WI38 (cell line): ENCODE measurements at regions not wholly inside any gene's neighbourhood (a gene's known extent, or its start where the extent isn't known, plus 50 kb on each side); places are given as distances from the start of the nearest gene placed in this dataset.

Experiments
- H3K4me3 ChIP-seq: 2 replicates; pipeline ENCODE4 v1.5.1; 2011; ENCODE audit warnings: low read depth, mild to moderate bottlenecking, control low read depth, low read length
- TF ChIP-seq, protein P1 (sequence below): IDR thresholded peaks from 2 replicates; pipeline ENCODE4 v1.5.1; 2012; ENCODE audit warnings: low read depth, mild to moderate bottlenecking, control low read depth, low read length

DNA sequence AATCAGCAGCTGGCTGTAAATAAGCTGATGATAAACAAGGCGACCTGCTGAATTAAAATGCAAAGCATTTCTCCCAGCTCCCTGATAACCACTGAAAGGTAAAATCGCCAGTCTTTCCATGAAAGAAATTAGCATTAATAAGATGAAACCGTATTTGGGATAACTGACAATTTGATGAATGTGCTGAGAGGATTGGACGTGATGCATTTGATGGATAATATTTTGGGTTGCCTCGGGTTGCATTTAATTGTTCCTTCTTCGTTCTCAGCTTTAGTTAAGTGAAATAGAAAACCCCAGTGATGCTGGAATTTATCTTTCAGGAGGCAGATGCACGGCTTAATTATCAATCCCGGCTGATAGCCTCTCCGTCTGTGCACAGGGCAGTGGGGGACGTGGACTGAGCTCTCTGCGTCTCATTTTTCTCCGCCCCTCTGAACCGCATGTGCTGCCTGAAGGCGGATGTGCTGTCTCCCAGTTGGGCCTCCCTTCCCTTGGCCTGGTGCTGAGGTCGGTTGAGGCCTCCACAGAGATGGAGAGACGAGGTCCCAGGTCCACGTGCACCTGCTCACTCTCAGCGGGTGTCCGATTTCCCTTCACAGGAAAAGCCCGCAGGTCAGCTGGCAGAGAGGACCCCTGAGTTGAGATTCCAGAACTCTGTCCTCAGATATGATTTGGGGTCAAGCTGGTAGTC, 846.2 kb downstream of the BRD1 start:
- TF ChIP-seq, protein P1, sequence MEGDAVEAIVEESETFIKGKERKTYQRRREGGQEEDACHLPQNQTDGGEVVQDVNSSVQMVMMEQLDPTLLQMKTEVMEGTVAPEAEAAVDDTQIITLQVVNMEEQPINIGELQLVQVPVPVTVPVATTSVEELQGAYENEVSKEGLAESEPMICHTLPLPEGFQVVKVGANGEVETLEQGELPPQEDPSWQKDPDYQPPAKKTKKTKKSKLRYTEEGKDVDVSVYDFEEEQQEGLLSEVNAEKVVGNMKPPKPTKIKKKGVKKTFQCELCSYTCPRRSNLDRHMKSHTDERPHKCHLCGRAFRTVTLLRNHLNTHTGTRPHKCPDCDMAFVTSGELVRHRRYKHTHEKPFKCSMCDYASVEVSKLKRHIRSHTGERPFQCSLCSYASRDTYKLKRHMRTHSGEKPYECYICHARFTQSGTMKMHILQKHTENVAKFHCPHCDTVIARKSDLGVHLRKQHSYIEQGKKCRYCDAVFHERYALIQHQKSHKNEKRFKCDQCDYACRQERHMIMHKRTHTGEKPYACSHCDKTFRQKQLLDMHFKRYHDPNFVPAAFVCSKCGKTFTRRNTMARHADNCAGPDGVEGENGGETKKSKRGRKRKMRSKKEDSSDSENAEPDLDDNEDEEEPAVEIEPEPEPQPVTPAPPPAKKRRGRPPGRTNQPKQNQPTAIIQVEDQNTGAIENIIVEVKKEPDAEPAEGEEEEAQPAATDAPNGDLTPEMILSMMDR = no peak
- no peak overlapping the region for H3K4me3 ChIP-seq

- H3K4me3 ChIP-seq = no peak overlapping the region
- TF ChIP-seq, protein P1 = no peak
Observed at GRCh38 chr22:48980918-48981317, 846.8 kb downstream of the BRD1 start.

GRCh38 chr22:48980409-48980808, 847.3 kb downstream of the BRD1 start:
- H3K4me3 ChIP-seq = no peak overlapping the region
- TF ChIP-seq, protein P1 = no peak

GRCh38 chr22:48979482-48979881, 848.2 kb downstream of the BRD1 start:
- TF ChIP-seq, protein P1 = no peak
- no peak overlapping the region for H3K4me3 ChIP-seq

- TF ChIP-seq, protein P1 = no peak
- H3K4me3 ChIP-seq = no peak overlapping the region
Observed at GRCh38 chr22:48976556-48977535, 850.8 kb downstream of the BRD1 start.

GRCh38 chr22:48975886-48976285, 851.8 kb downstream of the BRD1 start:
- TF ChIP-seq, protein P1 = no peak
- no peak overlapping the region for H3K4me3 ChIP-seq

DNA sequence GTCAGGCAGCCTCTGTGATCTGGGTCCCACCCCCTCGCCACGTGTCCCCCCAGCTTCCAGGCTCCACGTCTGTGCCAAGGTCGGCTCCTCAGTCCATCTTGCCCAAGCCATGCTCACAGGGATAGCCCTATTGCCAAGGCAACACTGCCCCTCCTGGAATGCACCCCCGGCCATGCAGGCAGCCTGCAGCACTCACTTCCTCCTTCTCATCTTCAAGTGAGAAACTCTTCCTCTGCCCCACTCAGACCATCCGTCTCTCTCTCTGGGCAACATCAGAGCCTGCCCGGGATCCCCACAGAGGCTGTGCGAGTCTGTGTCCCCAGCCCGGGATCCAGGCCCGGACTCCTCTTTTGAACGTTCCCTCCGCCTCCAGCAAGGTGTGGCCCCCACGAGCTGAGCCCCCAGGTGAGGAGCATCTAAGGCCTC, 852.3 kb downstream of the BRD1 start:
- TF ChIP-seq, protein P1 = no peak
- H3K4me3 ChIP-seq = no peak overlapping the region
